EL (cell line): ENCODE measurements at regions not wholly inside any gene's neighbourhood (a gene's known extent, or its start where the extent isn't known, plus 50 kb on each side); places are given as distances from the start of the nearest gene placed in this dataset.

Experiments
- DNase-seq: peaks from one replicate; pipeline ENCODE4 v3.0.0-alpha.2; 2016

- no peak for DNase-seq
These were observed 73.3 kb upstream of the B3GAT1 start for GRCh38 chr11:134485316-134485715.

- no peak for DNase-seq
These were observed 71.8 kb upstream of the B3GAT1 start for GRCh38 chr11:134483857-134484256.

- DNase-seq, result no peak
These were observed 71.2 kb upstream of the B3GAT1 start for GRCh38 chr11:134483291-134483690.

- no peak for DNase-seq
These were observed 70.8 kb upstream of the B3GAT1 start for GRCh38 chr11:134482865-134483264.

- DNase-seq, result no peak
These were observed 70.0 kb upstream of the B3GAT1 start for GRCh38 chr11:134481933-134482527.

GRCh38 chr11:134481135-134481534 lies 69.1 kb upstream of the B3GAT1 start:
- no peak for DNase-seq

GRCh38 chr11:134480136-134480712 lies 68.2 kb upstream of the B3GAT1 start:
- DNase-seq, result no peak

GRCh38 chr11:134479206-134480135 lies 67.4 kb upstream of the B3GAT1 start:
- DNase-seq, result no peak

- no peak for DNase-seq
These were observed 66.6 kb upstream of the B3GAT1 start for GRCh38 chr11:134478611-134479010.

- DNase-seq, result no peak
These were observed 66.1 kb upstream of the B3GAT1 start for GRCh38 chr11:134478176-134478575.

GRCh38 chr11:134477486-134477885 lies 65.4 kb upstream of the B3GAT1 start:
- no peak for DNase-seq

GRCh38 chr11:134476435-134477021 lies 64.5 kb upstream of the B3GAT1 start:
- no peak for DNase-seq

- no peak for DNase-seq
These were observed 63.9 kb upstream of the B3GAT1 start for GRCh38 chr11:134475951-134476350.

GRCh38 chr11:134474942-134475341 lies 62.9 kb upstream of the B3GAT1 start:
- DNase-seq, result no peak

GRCh38 chr11:134474070-134474860 lies 62.2 kb upstream of the B3GAT1 start:
- DNase-seq, result no peak

GRCh38 chr11:134471716-134472455 lies 59.8 kb upstream of the B3GAT1 start:
- DNase-seq, result no peak

- DNase-seq, result no peak
These were observed 59.2 kb upstream of the B3GAT1 start for GRCh38 chr11:134471087-134471715.

GRCh38 chr11:134470238-134470637 lies 58.2 kb upstream of the B3GAT1 start:
- no peak for DNase-seq

GRCh38 chr11:134469627-134470026 lies 57.6 kb upstream of the B3GAT1 start:
- no peak for DNase-seq

- no peak for DNase-seq
These were observed 56.8 kb upstream of the B3GAT1 start for GRCh38 chr11:134468796-134469195.

- no peak for DNase-seq
These were observed 56.1 kb upstream of the B3GAT1 start for GRCh38 chr11:134468081-134468668.
